ENCODE measurements at regions not wholly inside any gene's neighbourhood (a gene's known extent, or its start where the extent isn't known, plus 50 kb on each side); places are given as distances from the start of the nearest gene placed in this dataset.
"Not testable (repeated sequence)": the region's sequence is repeated elsewhere in the genome, so short reads cannot be mapped to it uniquely, and the experiment has no call there.

DNA sequence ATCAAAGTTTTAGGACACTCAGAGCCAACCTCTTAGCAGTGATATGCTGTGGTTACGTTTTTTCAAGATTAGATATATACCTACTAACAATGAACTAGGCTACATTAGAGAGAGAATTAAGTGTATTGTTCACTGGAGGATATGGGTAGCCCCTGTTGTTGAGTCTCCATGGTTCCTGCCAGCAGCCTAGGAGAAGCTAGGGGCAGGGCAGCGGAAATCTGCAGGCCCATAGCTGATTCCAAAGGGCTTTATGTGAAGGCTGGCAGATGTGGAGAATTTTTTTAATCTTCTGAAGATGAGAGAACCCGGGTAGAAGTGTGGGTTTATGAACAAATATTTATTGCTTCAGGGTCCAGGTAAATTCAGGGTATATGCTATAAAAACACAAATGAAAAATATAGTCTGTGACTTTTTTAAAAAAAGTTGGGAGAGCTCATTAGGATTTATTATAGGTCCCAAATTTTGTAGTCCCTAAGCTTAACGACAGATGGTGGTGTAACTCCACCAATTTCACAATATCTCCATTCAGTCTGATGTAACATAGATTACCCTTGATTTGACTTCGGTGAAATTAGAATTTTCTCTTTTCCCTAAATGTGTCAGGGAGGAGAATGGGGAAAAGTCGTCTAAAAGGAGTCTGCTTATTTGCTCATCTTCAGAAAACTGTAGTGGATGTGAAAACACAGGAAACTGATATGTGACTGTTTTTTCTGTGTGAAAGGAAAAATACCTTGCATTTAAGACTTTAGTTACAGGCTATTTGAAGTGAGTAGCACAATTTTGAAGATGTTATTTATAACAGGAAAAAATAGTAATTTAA is 163.0 kb upstream of the PPP1R3A start:
- H3K4me3 ChIP-seq = peak overlapping the region; percentile 79
- TF ChIP-seq, protein P1, sequence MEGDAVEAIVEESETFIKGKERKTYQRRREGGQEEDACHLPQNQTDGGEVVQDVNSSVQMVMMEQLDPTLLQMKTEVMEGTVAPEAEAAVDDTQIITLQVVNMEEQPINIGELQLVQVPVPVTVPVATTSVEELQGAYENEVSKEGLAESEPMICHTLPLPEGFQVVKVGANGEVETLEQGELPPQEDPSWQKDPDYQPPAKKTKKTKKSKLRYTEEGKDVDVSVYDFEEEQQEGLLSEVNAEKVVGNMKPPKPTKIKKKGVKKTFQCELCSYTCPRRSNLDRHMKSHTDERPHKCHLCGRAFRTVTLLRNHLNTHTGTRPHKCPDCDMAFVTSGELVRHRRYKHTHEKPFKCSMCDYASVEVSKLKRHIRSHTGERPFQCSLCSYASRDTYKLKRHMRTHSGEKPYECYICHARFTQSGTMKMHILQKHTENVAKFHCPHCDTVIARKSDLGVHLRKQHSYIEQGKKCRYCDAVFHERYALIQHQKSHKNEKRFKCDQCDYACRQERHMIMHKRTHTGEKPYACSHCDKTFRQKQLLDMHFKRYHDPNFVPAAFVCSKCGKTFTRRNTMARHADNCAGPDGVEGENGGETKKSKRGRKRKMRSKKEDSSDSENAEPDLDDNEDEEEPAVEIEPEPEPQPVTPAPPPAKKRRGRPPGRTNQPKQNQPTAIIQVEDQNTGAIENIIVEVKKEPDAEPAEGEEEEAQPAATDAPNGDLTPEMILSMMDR (IDR thresholded peaks at IDR 0.05) = peak; percentile 48
- no peak for DNase-seq (ENCODE audit: low spot score)
- H3K27ac ChIP-seq = no peak overlapping the region
- ATAC-seq (ENCODE audit: insufficient number of reproducible peaks, low FRiP score, low read depth) = no peak
- H3K9me3 ChIP-seq = no peaks in the 10 kb centered on the region
- no peaks in the 10 kb centered on the region for H3K27me3 ChIP-seq (replicated peaks; ENCODE audit: insufficient read depth)
- no peaks in the 10 kb centered on the region for H3K36me3 ChIP-seq
- peaks cover 0 to 8% of the 10 kb centered on the region in 2 donors for H3K4me1 ChIP-seq (ENCODE audit: control insufficient read depth in 1 of 2, low read depth in 2 of 2)

DNA sequence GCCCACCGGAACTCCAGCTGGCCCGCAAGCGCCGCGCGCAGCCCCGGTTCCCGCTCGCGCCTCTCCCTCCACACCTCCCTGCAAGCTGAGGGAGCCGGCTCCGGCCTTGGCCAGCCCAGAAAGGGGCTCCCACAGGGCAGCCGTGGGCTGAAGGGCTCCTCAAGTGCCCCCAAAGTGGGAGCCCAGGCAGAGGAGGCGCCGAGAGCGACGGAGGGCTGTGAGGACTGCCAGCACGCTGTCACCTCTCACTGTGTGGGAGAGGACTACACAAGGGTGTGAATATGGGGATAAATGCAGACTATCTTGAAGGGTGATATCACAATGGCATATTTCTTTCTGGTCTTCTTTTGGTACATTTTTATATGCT is 158.3 kb upstream of the PPP1R3A start:
- H3K4me1 ChIP-seq (ENCODE audit: control insufficient read depth in 1 of 2, low read depth in 2 of 2); H3K36me3 ChIP-seq; H3K4me3 ChIP-seq; H3K27ac ChIP-seq; H3K27me3 ChIP-seq (replicated peaks; ENCODE audit: insufficient read depth); ATAC-seq (ENCODE audit: insufficient number of reproducible peaks, low FRiP score, low read depth); H3K9me3 ChIP-seq; DNase-seq (ENCODE audit: low spot score): not testable (repeated sequence)

DNA sequence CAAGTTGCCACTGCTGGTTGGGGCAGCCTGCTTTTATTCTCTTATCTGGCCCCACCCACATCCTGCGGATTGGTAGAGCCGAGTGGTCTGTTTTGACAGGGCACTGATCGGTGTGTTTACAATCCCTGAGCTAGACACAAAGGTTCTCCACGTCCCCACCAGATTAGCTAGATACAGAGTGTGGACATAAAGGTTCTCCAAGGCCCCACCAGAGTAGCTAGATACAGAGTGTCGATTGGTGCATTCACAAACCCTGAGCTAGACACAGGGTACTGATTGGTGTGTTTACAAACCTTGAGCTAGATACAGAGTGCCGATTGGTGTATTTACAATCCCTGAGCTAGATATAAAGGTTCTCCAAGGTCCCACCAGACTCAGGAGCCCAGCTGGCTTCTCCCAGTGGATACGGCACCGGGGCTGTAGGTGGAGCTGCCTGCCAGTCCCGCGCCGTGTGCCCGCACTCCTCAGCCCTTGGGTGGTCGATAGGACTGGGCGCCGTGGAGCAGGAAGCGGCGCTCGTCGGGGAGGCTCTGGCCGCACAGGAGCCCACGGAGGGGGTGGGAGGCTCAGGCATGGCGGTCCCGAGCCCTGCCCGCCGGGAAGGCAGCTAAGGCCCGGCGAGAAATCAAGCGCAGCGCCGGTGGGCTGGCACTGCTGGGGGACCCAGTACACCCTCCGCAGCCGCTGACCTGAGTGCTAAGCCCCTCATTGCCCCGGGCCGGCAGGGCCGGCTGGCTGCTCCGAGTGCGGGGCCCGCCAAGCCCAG is 157.8 kb upstream of the PPP1R3A start:
- not testable (repeated sequence) for H3K27ac ChIP-seq; H3K36me3 ChIP-seq; DNase-seq (ENCODE audit: low spot score); H3K4me3 ChIP-seq; H3K4me1 ChIP-seq (ENCODE audit: control insufficient read depth in 1 of 2, low read depth in 2 of 2); H3K27me3 ChIP-seq (replicated peaks; ENCODE audit: insufficient read depth); H3K9me3 ChIP-seq; ATAC-seq (ENCODE audit: insufficient number of reproducible peaks, low FRiP score, low read depth)

DNA sequence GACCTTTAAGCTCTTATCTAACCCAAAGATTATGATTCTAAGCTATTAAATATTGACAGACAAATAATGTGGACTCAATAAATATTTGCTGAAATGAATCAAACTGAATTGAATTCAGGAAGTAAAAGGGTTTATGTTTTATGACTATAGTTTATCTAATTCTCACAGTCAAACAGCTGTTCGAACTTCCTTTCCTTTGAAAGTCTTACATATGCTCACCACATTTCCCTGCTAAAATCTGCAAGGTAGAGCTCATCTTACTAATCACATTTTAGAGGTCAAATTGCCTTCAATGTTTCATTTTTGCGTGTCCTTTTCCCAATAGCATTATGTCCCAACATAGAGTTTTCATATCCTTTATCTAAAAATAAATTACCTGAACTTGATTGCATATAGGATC is 154.9 kb upstream of the PPP1R3A start:
- TF ChIP-seq, protein P1 (IDR thresholded peaks at IDR 0.05) = no peak
- H3K36me3 ChIP-seq = no peaks in the 10 kb centered on the region
- ATAC-seq (ENCODE audit: insufficient number of reproducible peaks, low FRiP score, low read depth) = no peak

DNA sequence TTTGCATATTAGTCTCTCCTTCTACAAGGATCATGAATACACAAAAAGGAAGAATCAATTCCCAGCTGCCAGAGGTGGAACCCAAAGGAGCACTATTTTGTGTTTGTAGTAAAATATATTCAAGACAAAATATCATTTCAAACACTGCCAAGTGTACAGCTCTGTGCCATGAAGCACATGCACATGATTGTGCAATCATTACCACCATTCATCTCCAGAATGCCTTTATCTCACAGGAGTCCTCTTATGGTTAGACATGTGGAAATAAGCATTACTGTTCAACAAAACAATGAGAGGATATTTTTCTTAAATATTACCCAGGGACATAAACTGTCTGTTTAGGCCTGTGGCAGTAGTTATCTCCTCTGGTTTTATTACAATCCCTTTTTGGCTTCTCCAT is 151.4 kb upstream of the PPP1R3A start:
- H3K4me3 ChIP-seq = no peak overlapping the region
- TF ChIP-seq, protein P1 (IDR thresholded peaks at IDR 0.05) = no peak
- no peak overlapping the region for H3K27ac ChIP-seq
- H3K36me3 ChIP-seq = no peaks in the 10 kb centered on the region
- H3K9me3 ChIP-seq = no peaks in the 10 kb centered on the region
- no peak for ATAC-seq (ENCODE audit: insufficient number of reproducible peaks, low FRiP score, low read depth)
- no peak for DNase-seq (ENCODE audit: low spot score)
- no peaks in the 10 kb centered on the region for H3K27me3 ChIP-seq (replicated peaks; ENCODE audit: insufficient read depth)
- no peaks in the 10 kb centered on the region for H3K4me1 ChIP-seq (ENCODE audit: control insufficient read depth in 1 of 2, low read depth in 2 of 2)

More for the DNA sequence above, 154.9 kb upstream of the PPP1R3A start:
- Histone ChIP-seq H3K4me3 (no peak overlapping the region), H3K4me1 (ENCODE audit: control insufficient read depth in 1 of 2, low read depth in 2 of 2) (no peaks in the 10 kb centered on the region), H3K27ac (no peak overlapping the region), H3K9me3 (no peaks in the 10 kb centered on the region), H3K27me3 (replicated peaks; ENCODE audit: insufficient read depth) (no peaks in the 10 kb centered on the region)
- DNase-seq (ENCODE audit: low spot score) = no peak

DNA sequence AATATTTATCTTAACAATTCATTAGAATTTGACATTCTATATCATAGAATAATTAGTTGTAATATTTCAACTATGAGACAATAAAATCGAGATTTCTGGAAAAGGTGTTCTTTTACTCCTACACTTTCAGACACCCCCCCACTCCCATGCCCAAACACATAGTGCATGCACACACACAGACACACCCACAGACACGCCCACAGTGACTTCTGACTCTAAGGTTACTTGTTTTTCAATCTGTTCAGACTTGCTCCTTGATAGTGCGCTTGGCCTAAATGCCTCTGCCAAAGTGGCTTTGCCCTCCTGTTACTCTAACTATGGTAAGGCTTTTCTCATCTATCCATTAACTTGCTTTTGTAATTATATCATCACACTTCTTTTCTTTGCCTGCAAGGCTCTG is 144.0 kb upstream of the PPP1R3A start:
- H3K36me3 ChIP-seq = no peaks in the 10 kb centered on the region
- H3K27me3 ChIP-seq (replicated peaks; ENCODE audit: insufficient read depth) = no peaks in the 10 kb centered on the region
- TF ChIP-seq, protein P1 (IDR thresholded peaks at IDR 0.05) = no peak
- no peak for DNase-seq (ENCODE audit: low spot score)
- ATAC-seq (ENCODE audit: insufficient number of reproducible peaks, low FRiP score, low read depth) = no peak
- no peaks in the 10 kb centered on the region for H3K4me1 ChIP-seq (ENCODE audit: control insufficient read depth in 1 of 2, low read depth in 2 of 2)
- H3K9me3 ChIP-seq = no peaks in the 10 kb centered on the region
- no peak overlapping the region for H3K27ac ChIP-seq
- no peak overlapping the region for H3K4me3 ChIP-seq
